DND-41 (cell line): ENCODE measurements at regions not wholly inside any gene's neighbourhood (a gene's known extent, or its start where the extent isn't known, plus 50 kb on each side); places are given as distances from the start of the nearest gene placed in this dataset.

Experiments used
- EZH2 ChIP-seq: IDR thresholded peaks from 3 replicates; pipeline ENCODE4 v1.6.1; 2012; ENCODE audit warnings: borderline replicate concordance, low read depth, mild to moderate bottlenecking, moderate library complexity, low read length, inconsistent platforms; ENCODE audit not compliant: severe bottlenecking
- TF ChIP-seq, protein P1 (sequence below): IDR thresholded peaks from 2 replicates; pipeline ENCODE4 v1.5.1; 2012; ENCODE audit warnings: borderline replicate concordance, low read length, moderate library complexity, mild to moderate bottlenecking; ENCODE audit not compliant: poor library complexity, severe bottlenecking; ENCODE audit errors: extremely low read depth

GRCh38 chr18:42261731-42262130, 306.7 kb downstream of the PIK3C3 start:
- TF ChIP-seq, protein P1, sequence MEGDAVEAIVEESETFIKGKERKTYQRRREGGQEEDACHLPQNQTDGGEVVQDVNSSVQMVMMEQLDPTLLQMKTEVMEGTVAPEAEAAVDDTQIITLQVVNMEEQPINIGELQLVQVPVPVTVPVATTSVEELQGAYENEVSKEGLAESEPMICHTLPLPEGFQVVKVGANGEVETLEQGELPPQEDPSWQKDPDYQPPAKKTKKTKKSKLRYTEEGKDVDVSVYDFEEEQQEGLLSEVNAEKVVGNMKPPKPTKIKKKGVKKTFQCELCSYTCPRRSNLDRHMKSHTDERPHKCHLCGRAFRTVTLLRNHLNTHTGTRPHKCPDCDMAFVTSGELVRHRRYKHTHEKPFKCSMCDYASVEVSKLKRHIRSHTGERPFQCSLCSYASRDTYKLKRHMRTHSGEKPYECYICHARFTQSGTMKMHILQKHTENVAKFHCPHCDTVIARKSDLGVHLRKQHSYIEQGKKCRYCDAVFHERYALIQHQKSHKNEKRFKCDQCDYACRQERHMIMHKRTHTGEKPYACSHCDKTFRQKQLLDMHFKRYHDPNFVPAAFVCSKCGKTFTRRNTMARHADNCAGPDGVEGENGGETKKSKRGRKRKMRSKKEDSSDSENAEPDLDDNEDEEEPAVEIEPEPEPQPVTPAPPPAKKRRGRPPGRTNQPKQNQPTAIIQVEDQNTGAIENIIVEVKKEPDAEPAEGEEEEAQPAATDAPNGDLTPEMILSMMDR: no peak
- TF ChIP-seq EZH2: no peak
